ENCODE measurements at regions not wholly inside any gene's neighbourhood (a gene's known extent, or its start where the extent isn't known, plus 50 kb on each side); places are given as distances from the start of the nearest gene placed in this dataset.

DNA sequence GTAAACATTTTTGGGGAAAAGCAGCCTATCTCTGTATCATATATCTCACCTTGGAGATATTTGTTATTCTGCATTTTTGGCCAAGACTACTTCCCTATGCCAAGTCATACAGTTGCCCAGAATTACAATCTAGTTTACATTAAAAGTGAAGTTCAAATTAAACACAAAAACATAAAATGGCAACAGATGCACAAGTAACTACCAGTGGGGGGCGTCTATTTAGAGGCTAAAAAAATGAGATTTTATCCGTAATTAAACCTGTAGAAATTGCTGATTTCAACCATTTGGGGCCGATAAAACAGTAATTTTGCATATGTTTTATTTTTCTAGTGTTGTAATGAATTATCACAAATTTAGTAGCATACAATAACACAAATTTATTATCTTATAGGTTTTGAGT is 787.1 kb upstream of the CHD1 start:
- DNase-seq (ENCODE audit: low spot score) = no peak

GRCh38 chr5:99706160-99706559 is 777.4 kb upstream of the CHD1 start:
- ChIA-PET CTCF (no interaction called here), POLR2A (no interaction called here)
- Mint-ChIP-seq H3K4me3 (no peak overlapping the region), H3K27me3 (ENCODE audit: low read depth) (no peaks in the 10 kb centered on the region), H3K36me3 (peaks cover under 1% of the 10 kb centered on the region), H3K4me1 (no peaks in the 10 kb centered on the region), H3K27ac (no peak overlapping the region), H3K9me3 (peaks cover 10% of the 10 kb centered on the region)
- TF ChIP-seq, protein P1, sequence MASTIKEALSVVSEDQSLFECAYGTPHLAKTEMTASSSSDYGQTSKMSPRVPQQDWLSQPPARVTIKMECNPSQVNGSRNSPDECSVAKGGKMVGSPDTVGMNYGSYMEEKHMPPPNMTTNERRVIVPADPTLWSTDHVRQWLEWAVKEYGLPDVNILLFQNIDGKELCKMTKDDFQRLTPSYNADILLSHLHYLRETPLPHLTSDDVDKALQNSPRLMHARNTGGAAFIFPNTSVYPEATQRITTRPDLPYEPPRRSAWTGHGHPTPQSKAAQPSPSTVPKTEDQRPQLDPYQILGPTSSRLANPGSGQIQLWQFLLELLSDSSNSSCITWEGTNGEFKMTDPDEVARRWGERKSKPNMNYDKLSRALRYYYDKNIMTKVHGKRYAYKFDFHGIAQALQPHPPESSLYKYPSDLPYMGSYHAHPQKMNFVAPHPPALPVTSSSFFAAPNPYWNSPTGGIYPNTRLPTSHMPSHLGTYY (CRISPR knock-in tag; IDR thresholded peaks at IDR 0.05) = no peak
- TF ChIP-seq ZNF512 (CRISPR knock-in tag; IDR thresholded peaks at IDR 0.05; ENCODE audit: borderline replicate concordance) (no peak), FOXK1 (CRISPR knock-in tag; IDR thresholded peaks at IDR 0.05) (no peak), CTCF (IDR thresholded peaks at IDR 0.05) (no peak), ESRRA (CRISPR knock-in tag; IDR thresholded peaks at IDR 0.05; ENCODE audit: borderline replicate concordance) (no peak), HMGA2 (CRISPR knock-in tag; IDR thresholded peaks at IDR 0.05) (no peak), ZNF396 (CRISPR knock-in tag; IDR thresholded peaks at IDR 0.05; ENCODE audit: borderline replicate concordance) (no peak), ZNF121 (CRISPR knock-in tag; IDR thresholded peaks at IDR 0.05) (no peak), KAT7 (CRISPR knock-in tag; IDR thresholded peaks at IDR 0.05; ENCODE audit: borderline replicate concordance) (no peak)
- DNase-seq (ENCODE audit: low spot score) (no peak), ATAC-seq (no peak)

More for the DNA sequence above, 787.1 kb upstream of the CHD1 start:
- no peak for ATAC-seq
- Mint-ChIP-seq H3K36me3 (peaks cover 14% of the 10 kb centered on the region), H3K4me3 (no peak overlapping the region), H3K4me1 (peaks cover 15% of the 10 kb centered on the region), H3K27ac (no peak overlapping the region), H3K27me3 (ENCODE audit: low read depth) (peaks cover 6% of the 10 kb centered on the region; the same call in 1 of the 2 replicates), H3K9me3 (peaks cover 17% of the 10 kb centered on the region)
- ChIA-PET POLR2A (no interaction called here), CTCF (no interaction called here)
- no peak for TF ChIP-seq ATF6 (CRISPR knock-in tag; IDR thresholded peaks at IDR 0.05)

GRCh38 chr5:99702565-99702964 is 773.8 kb upstream of the CHD1 start:
- H3K9me3 Mint-ChIP-seq = no peaks in the 10 kb centered on the region
- POLR2A ChIA-PET = no interaction called here
- no peaks in the 10 kb centered on the region for H3K36me3 Mint-ChIP-seq
- H3K4me3 Mint-ChIP-seq = no peak overlapping the region
- no peak for DNase-seq (ENCODE audit: low spot score)
- CTCF ChIA-PET = no interaction called here
- no peaks in the 10 kb centered on the region for H3K27me3 Mint-ChIP-seq (ENCODE audit: low read depth)
- no peak for ATAC-seq
- H3K27ac Mint-ChIP-seq = no peak overlapping the region
- H3K4me1 Mint-ChIP-seq = no peaks in the 10 kb centered on the region
- TF ChIP-seq OVOL2 (CRISPR knock-in tag; IDR thresholded peaks at IDR 0.05; ENCODE audit: borderline replicate concordance) (no peak), MLX (CRISPR knock-in tag; IDR thresholded peaks at IDR 0.05) (no peak), MXD4 (CRISPR knock-in tag; IDR thresholded peaks at IDR 0.05; ENCODE audit: borderline replicate concordance) (no peak), SP1 (CRISPR knock-in tag; conservative IDR thresholded peaks at IDR 0.05) (no peak), GTF2I (CRISPR knock-in tag; conservative IDR thresholded peaks at IDR 0.05) (no peak), ZNF532 (CRISPR knock-in tag; IDR thresholded peaks at IDR 0.05; ENCODE audit: borderline replicate concordance) (no peak), ZNF512 (CRISPR knock-in tag; IDR thresholded peaks at IDR 0.05; ENCODE audit: borderline replicate concordance) (no peak), JAZF1 (CRISPR knock-in tag; IDR thresholded peaks at IDR 0.05) (no peak), HMGA2 (CRISPR knock-in tag; IDR thresholded peaks at IDR 0.05) (no peak)
- TF ChIP-seq, protein P2, sequence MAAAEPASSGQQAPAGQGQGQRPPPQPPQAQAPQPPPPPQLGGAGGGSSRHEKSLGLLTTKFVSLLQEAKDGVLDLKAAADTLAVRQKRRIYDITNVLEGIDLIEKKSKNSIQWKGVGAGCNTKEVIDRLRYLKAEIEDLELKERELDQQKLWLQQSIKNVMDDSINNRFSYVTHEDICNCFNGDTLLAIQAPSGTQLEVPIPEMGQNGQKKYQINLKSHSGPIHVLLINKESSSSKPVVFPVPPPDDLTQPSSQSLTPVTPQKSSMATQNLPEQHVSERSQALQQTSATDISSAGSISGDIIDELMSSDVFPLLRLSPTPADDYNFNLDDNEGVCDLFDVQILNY (CRISPR knock-in tag; IDR thresholded peaks at IDR 0.05) = no peak

Measured in WTC11 (cell line).